ENCODE measurements at regions not wholly inside any gene's neighbourhood (a gene's known extent, or its start where the extent isn't known, plus 50 kb on each side); places are given as distances from the start of the nearest gene placed in this dataset.

DNA sequence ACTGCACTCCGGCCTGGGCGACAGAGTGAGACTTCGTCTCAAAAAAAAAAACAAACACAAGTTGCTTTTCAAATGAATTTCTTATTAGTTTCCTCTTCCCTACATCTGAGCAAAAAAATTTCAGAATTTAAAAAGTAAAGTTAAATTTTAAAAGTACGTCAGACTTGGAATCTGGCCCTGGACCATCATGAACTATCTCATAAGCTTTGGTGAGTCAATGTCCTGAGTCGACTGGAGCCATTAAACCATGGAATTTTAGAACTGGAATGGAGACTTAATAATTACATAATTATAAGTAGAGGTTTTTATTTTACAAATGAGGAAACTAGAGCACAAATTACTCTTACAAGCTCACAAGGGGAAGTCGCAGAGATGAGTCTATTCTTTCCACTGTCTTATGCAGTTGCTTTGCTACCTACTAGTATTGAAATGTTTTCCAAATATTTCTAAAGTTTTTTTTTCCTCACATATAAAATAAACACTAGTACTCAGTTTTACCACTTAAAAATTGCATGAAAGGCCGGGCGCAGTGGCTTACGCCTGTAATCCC, 98.0 kb upstream of the ZNF608 start:
- in situ Hi-C loops (cut with HindIII; ENCODE audit: low pct_unique_long_range_greater_than_20kb, low sequenced_read_pairs), result no loop called here
- ATAC-seq (no peak), DNase-seq (ENCODE audit: low read depth, low spot score) (no peak)
- Histone ChIP-seq H3K4me3 (ENCODE audit: low read depth in 2 of 2, low read length in 2 of 2) (no peak overlapping the region), H3K36me3 (ENCODE audit: control insufficient read depth, insufficient read depth, low read length) (no peaks in the 10 kb centered on the region), H3K4me1 (ENCODE audit: control insufficient read depth, insufficient read depth, low read length) (no peaks in the 10 kb centered on the region), H3K9me3 (ENCODE audit: control insufficient read depth, insufficient read depth, low read depth, low read length) (no peaks in the 10 kb centered on the region), H3K27me3 (ENCODE audit: control insufficient read depth, insufficient read depth, low read length) (no peaks in the 10 kb centered on the region), H3K27ac (ENCODE audit: low read length) (no peak overlapping the region)
- TF ChIP-seq, protein P1, sequence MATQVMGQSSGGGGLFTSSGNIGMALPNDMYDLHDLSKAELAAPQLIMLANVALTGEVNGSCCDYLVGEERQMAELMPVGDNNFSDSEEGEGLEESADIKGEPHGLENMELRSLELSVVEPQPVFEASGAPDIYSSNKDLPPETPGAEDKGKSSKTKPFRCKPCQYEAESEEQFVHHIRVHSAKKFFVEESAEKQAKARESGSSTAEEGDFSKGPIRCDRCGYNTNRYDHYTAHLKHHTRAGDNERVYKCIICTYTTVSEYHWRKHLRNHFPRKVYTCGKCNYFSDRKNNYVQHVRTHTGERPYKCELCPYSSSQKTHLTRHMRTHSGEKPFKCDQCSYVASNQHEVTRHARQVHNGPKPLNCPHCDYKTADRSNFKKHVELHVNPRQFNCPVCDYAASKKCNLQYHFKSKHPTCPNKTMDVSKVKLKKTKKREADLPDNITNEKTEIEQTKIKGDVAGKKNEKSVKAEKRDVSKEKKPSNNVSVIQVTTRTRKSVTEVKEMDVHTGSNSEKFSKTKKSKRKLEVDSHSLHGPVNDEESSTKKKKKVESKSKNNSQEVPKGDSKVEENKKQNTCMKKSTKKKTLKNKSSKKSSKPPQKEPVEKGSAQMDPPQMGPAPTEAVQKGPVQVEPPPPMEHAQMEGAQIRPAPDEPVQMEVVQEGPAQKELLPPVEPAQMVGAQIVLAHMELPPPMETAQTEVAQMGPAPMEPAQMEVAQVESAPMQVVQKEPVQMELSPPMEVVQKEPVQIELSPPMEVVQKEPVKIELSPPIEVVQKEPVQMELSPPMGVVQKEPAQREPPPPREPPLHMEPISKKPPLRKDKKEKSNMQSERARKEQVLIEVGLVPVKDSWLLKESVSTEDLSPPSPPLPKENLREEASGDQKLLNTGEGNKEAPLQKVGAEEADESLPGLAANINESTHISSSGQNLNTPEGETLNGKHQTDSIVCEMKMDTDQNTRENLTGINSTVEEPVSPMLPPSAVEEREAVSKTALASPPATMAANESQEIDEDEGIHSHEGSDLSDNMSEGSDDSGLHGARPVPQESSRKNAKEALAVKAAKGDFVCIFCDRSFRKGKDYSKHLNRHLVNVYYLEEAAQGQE (IDR thresholded peaks at IDR 0.05; ENCODE audit: insufficient read depth in 1 of 2, low read depth in 2 of 2, low read length in 1 of 2), result no peak
- no peak for TF ChIP-seq POLR2AphosphoS5 (IDR thresholded peaks at IDR 0.05; ENCODE audit: low read depth, low read length)
- TF ChIP-seq, protein P2, sequence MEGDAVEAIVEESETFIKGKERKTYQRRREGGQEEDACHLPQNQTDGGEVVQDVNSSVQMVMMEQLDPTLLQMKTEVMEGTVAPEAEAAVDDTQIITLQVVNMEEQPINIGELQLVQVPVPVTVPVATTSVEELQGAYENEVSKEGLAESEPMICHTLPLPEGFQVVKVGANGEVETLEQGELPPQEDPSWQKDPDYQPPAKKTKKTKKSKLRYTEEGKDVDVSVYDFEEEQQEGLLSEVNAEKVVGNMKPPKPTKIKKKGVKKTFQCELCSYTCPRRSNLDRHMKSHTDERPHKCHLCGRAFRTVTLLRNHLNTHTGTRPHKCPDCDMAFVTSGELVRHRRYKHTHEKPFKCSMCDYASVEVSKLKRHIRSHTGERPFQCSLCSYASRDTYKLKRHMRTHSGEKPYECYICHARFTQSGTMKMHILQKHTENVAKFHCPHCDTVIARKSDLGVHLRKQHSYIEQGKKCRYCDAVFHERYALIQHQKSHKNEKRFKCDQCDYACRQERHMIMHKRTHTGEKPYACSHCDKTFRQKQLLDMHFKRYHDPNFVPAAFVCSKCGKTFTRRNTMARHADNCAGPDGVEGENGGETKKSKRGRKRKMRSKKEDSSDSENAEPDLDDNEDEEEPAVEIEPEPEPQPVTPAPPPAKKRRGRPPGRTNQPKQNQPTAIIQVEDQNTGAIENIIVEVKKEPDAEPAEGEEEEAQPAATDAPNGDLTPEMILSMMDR (IDR thresholded peaks at IDR 0.05), result no peak
- TF ChIP-seq TCF7L2 (IDR thresholded peaks at IDR 0.05; ENCODE audit: low read depth, low read length), result no peak
- no peak for TF ChIP-seq SIN3A (IDR thresholded peaks at IDR 0.05; ENCODE audit: borderline replicate concordance, insufficient read depth, low read depth, low read length)
- ChIA-PET CTCF (no interaction called here), POLR2A (interaction anchor here (0.6 kb wide), 1 partner anchor 1055 kb away, joined by 3 read pairs; no protein-coding TSS in a partner anchor)
- no TSS peak for BruUV-seq (replicated peaks)
- intact Hi-C loops (cut with micrococcal nuclease; ENCODE audit: unreplicated experiment), result no loop called here

DNA sequence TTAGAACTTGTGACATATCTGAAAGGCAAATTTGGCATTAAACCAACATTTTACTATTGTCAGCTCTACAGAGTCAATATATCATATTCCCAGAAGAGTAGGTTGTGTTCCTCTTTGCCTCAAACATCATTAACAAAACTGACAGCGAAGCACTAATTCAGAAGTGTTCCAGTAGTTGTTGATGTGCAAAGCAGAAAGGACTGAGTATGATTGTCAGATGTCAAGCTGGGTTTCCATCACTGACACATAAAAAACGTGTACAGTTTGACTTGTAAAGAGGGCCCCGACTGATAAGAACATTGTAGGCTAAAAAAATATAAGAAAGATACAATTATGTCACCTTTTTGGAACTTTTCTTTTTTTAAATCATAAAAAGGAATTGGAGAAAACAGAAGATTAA, 101.5 kb upstream of the ZNF608 start:
- no peak for DNase-seq (ENCODE audit: low read depth, low spot score)
- POLR2A ChIA-PET, result no interaction called here
- in situ Hi-C loops (cut with HindIII; ENCODE audit: low pct_unique_long_range_greater_than_20kb, low sequenced_read_pairs), result no loop called here

More for the DNA sequence above, 101.5 kb upstream of the ZNF608 start:
- TF ChIP-seq POLR2AphosphoS5 (IDR thresholded peaks at IDR 0.05; ENCODE audit: low read depth, low read length), result no peak
- TF ChIP-seq, protein P2 (IDR thresholded peaks at IDR 0.05), result no peak
- TF ChIP-seq SIN3A (IDR thresholded peaks at IDR 0.05; ENCODE audit: borderline replicate concordance, insufficient read depth, low read depth, low read length), result no peak
- TF ChIP-seq, protein P1 (IDR thresholded peaks at IDR 0.05; ENCODE audit: insufficient read depth in 1 of 2, low read depth in 2 of 2, low read length in 1 of 2), result no peak
- no peak for TF ChIP-seq TCF7L2 (IDR thresholded peaks at IDR 0.05; ENCODE audit: low read depth, low read length)
- Histone ChIP-seq H3K27ac (ENCODE audit: low read length) (no peak overlapping the region), H3K27me3 (ENCODE audit: control insufficient read depth, insufficient read depth, low read length) (no peaks in the 10 kb centered on the region), H3K4me1 (ENCODE audit: control insufficient read depth, insufficient read depth, low read length) (no peaks in the 10 kb centered on the region), H3K9me3 (ENCODE audit: control insufficient read depth, insufficient read depth, low read depth, low read length) (no peaks in the 10 kb centered on the region), H3K36me3 (ENCODE audit: control insufficient read depth, insufficient read depth, low read length) (no peaks in the 10 kb centered on the region), H3K4me3 (ENCODE audit: low read depth in 2 of 2, low read length in 2 of 2) (no peak overlapping the region)
- ATAC-seq, result no peak
- CTCF ChIA-PET, result no interaction called here
- BruUV-seq (replicated peaks), result no TSS peak
- intact Hi-C loops (cut with micrococcal nuclease; ENCODE audit: unreplicated experiment), result no loop called here
